Neural progenitor cell (in vitro differentiated cells): ENCODE measurements at regions not wholly inside any gene's neighbourhood (a gene's known extent, or its start where the extent isn't known, plus 50 kb on each side); places are given as distances from the start of the nearest gene placed in this dataset.
A peak's percentile ranks its signal among the peaks of the same experiment; 100 is the strongest.

Experiments used
- DNase-seq: peaks from one replicate; pipeline ENCODE4 v3.0.0-alpha.2; 2016; ENCODE audit warnings: low spot score
- H2AFZ ChIP-seq: fragments of 200-600 bp; sonication (generic); replicated peaks from 2 replicates; pipeline ENCODE4 v1.6.1; 2016; ENCODE audit warnings: antibody characterized with exemption
- H3F3A ChIP-seq: fragments of 200-600 bp; sonication (generic); 2 replicates; pipeline ENCODE4 v1.6.1; 2016; ENCODE audit warnings: antibody characterized with exemption, low read depth
- H3K27ac ChIP-seq: fragments of 200-600 bp; sonication (generic); 2 replicates; pipeline ENCODE4 v1.5.1; 2016; ENCODE audit warnings: mild to moderate bottlenecking
- H3K27me3 ChIP-seq: fragments of 200-600 bp; sonication (generic); 2 replicates; pipeline ENCODE4 v1.6.1; 2016; ENCODE audit warnings: mild to moderate bottlenecking, moderate library complexity
- H3K36me3 ChIP-seq: fragments of 200-600 bp; sonication (generic); 2 replicates; pipeline ENCODE4 v1.5.1; 2016
- H3K4me1 ChIP-seq: fragments of 200-600 bp; sonication (generic); 2 replicates; pipeline ENCODE4 v1.6.1; 2016; ENCODE audit warnings: mixed run types
- H3K4me2 ChIP-seq: fragments of 200-600 bp; sonication (generic); 2 replicates; pipeline ENCODE4 v1.6.1; 2016
- H3K4me3 ChIP-seq: fragments of 200-600 bp; sonication (generic); 2 replicates; pipeline ENCODE4 v1.5.1; 2016
- H3K79me2 ChIP-seq: fragments of 200-600 bp; sonication (generic); 2 replicates; pipeline ENCODE4 v1.6.1; 2016; ENCODE audit warnings: low read depth
- H3K9ac ChIP-seq: fragments of 200-600 bp; sonication (generic); 2 replicates; pipeline ENCODE4 v1.6.1; 2016
- H3K9me3 ChIP-seq: fragments of 200-600 bp; sonication (generic); 2 replicates; pipeline ENCODE4 v1.5.1; 2016; ENCODE audit warnings: low read depth
- H4K20me1 ChIP-seq: fragments of 200-600 bp; sonication (generic); 2 replicates; pipeline ENCODE4 v1.6.1; 2016; ENCODE audit warnings: low read depth
- H3K27ac Mint-ChIP-seq: 3 replicates; pipeline ENCODE4 v1.8.0; 2021; ENCODE audit warnings: mixed read lengths
- H3K27me3 Mint-ChIP-seq: 2 replicates; pipeline ENCODE4 v1.8.0; 2022; ENCODE audit warnings: low read depth, mild to moderate bottlenecking, inconsistent platforms, moderate library complexity, mixed read lengths; ENCODE audit not compliant: insufficient read depth
- H3K36me3 Mint-ChIP-seq: 3 replicates; pipeline ENCODE4 v1.8.0; 2021; ENCODE audit warnings: mixed read lengths
- H3K4me1 Mint-ChIP-seq: 3 replicates; pipeline ENCODE4 v1.8.0; 2021; ENCODE audit warnings: mixed read lengths
- H3K4me3 Mint-ChIP-seq: 3 replicates; pipeline ENCODE4 v1.8.0; 2021; ENCODE audit warnings: mild to moderate bottlenecking, moderate library complexity, mixed read lengths
- H3K9me3 Mint-ChIP-seq: 3 replicates; pipeline ENCODE4 v1.8.0; 2020; ENCODE audit warnings: mixed read lengths
- CTCF ChIP-seq: fragments of 200-600 bp; sonication (generic); IDR thresholded peaks from 2 replicates; pipeline ENCODE4 v1.5.1; 2017; ENCODE audit warnings: antibody characterized with exemption, mild to moderate bottlenecking
- EZH2 ChIP-seq: fragments of 200-600 bp; sonication (generic); IDR thresholded peaks from 2 replicates; pipeline ENCODE4 v1.6.1; 2017; ENCODE audit warnings: antibody characterized with exemption, mild to moderate bottlenecking, moderate library complexity
- EZH2phosphoT487 ChIP-seq: fragments of 200-600 bp; sonication (generic); IDR thresholded peaks from 2 replicates; pipeline ENCODE4 v1.6.1; 2017; ENCODE audit warnings: antibody characterized with exemption

DNA sequence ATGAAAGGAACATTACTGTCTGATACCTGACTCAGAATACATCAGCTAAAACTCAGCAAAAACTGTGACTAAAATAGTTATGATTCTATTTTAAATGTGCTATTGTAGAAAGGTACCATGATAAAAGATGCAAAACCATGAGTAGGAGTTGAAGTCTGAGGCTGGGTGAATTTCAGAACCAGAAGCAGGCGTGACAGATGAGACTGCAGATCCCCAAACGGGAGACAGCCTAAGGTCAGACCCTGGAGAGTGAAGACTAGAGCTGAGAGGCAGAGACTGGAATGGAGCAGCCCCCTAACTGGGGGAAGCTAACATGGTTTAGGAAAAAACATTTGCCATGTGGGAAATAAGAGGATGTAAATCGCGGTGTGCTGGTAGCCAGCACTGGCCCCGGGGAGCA lies 275.8 kb downstream of the POM121L12 start:
- H3K4me3 Mint-ChIP-seq, result no peak overlapping the region
- H4K20me1 ChIP-seq, result no peaks in the 10 kb centered on the region
- H3K9me3 ChIP-seq, result no peaks in the 10 kb centered on the region
- H3K4me1 ChIP-seq, result no peaks in the 10 kb centered on the region
- H3K4me1 Mint-ChIP-seq, result no peaks in the 10 kb centered on the region
- H3K27me3 ChIP-seq, result no peaks in the 10 kb centered on the region
- H3K9me3 Mint-ChIP-seq, result no peaks in the 10 kb centered on the region
- peak overlapping the region; percentile 11 for H2AFZ ChIP-seq
- peak overlapping the region; percentile 38 for H3K27ac Mint-ChIP-seq
- no peak for TF ChIP-seq CTCF
- no peaks in the 10 kb centered on the region for H3K36me3 Mint-ChIP-seq
- H3K36me3 ChIP-seq, result no peaks in the 10 kb centered on the region
- H3F3A ChIP-seq, result no peaks in the 10 kb centered on the region
- no peak overlapping the region for H3K4me3 ChIP-seq
- no peak overlapping the region for H3K9ac ChIP-seq
- no peaks in the 10 kb centered on the region for H3K79me2 ChIP-seq
- H3K27me3 Mint-ChIP-seq, result no peaks in the 10 kb centered on the region
- no peak overlapping the region for H3K27ac ChIP-seq
- H3K4me2 ChIP-seq, result no peak overlapping the region
- no peak for DNase-seq

DNA sequence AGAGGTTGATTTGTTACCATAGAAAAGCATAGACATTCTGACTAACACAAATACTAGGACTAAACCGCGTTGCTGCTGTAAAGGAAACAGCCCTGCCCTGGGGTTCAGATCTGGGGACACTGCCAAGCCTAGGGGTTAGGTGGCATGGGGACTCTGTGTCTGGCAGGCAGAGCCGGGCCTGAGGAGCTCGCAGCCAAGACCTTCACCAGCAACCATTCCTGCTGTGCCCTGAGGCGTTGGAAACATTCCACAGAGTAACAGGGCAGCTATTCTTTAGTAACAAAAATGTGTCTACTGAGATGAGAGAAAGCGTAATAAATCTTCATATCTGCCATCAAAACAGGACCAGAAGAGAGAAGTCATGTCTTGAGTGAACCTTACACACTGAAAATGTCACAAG lies 280.5 kb downstream of the POM121L12 start:
- no peaks in the 10 kb centered on the region for H3K27me3 ChIP-seq
- H3F3A ChIP-seq, result no peaks in the 10 kb centered on the region
- no peak overlapping the region for H3K27ac ChIP-seq
- Mint-ChIP-seq H3K27me3 (no peaks in the 10 kb centered on the region), H3K27ac (no peak overlapping the region), H3K36me3 (no peaks in the 10 kb centered on the region), H3K4me1 (peaks cover 3% of the 10 kb centered on the region), H3K9me3 (no peaks in the 10 kb centered on the region), H3K4me3 (no peak overlapping the region)
- no peak overlapping the region for H3K9ac ChIP-seq
- H3K4me2 ChIP-seq, result no peak overlapping the region
- peaks cover 5% of the 10 kb centered on the region for H3K36me3 ChIP-seq
- no peak for DNase-seq
- H3K4me3 ChIP-seq, result no peak overlapping the region
- H3K9me3 ChIP-seq, result no peaks in the 10 kb centered on the region
- H2AFZ ChIP-seq, result peak overlapping the region; percentile 65
- TF ChIP-seq CTCF, result no peak
- no peak for TF ChIP-seq EZH2phosphoT487
- TF ChIP-seq EZH2, result no peak
- H3K79me2 ChIP-seq, result no peaks in the 10 kb centered on the region
- no peaks in the 10 kb centered on the region for H4K20me1 ChIP-seq
- H3K4me1 ChIP-seq, result no peaks in the 10 kb centered on the region

- Histone ChIP-seq H3K9ac (no peak overlapping the region), H3K4me3 (no peak overlapping the region), H3K79me2 (no peaks in the 10 kb centered on the region), H3K36me3 (peaks cover 5% of the 10 kb centered on the region), H3K27ac (no peak overlapping the region), H3K9me3 (no peaks in the 10 kb centered on the region), H3F3A (no peaks in the 10 kb centered on the region), H3K27me3 (no peaks in the 10 kb centered on the region), H4K20me1 (no peaks in the 10 kb centered on the region), H2AFZ (no peak overlapping the region), H3K4me2 (no peak overlapping the region), H3K4me1 (no peaks in the 10 kb centered on the region)
- H3K27ac Mint-ChIP-seq, result no peak overlapping the region
- H3K36me3 Mint-ChIP-seq, result no peaks in the 10 kb centered on the region
- H3K27me3 Mint-ChIP-seq, result no peaks in the 10 kb centered on the region
- no peak for DNase-seq
- TF ChIP-seq EZH2phosphoT487 (no peak), EZH2 (no peak), CTCF (no peak)
- H3K9me3 Mint-ChIP-seq, result peaks cover 2% of the 10 kb centered on the region
- H3K4me1 Mint-ChIP-seq, result peaks cover 3% of the 10 kb centered on the region
- no peak overlapping the region for H3K4me3 Mint-ChIP-seq
Observed at GRCh38 chr7:53318566-53318965, 283.1 kb downstream of the POM121L12 start.

- no peak overlapping the region for H3K9ac ChIP-seq
- H3K36me3 Mint-ChIP-seq, result no peaks in the 10 kb centered on the region
- H3F3A ChIP-seq, result peaks cover 7% of the 10 kb centered on the region
- TF ChIP-seq CTCF, result no peak
- TF ChIP-seq EZH2phosphoT487, result no peak
- TF ChIP-seq EZH2, result no peak
- peaks cover 15% of the 10 kb centered on the region for H3K4me1 ChIP-seq
- no peaks in the 10 kb centered on the region for H3K36me3 ChIP-seq
- no peak overlapping the region for H3K27ac ChIP-seq
- peaks cover 10% of the 10 kb centered on the region for H3K9me3 Mint-ChIP-seq
- DNase-seq, result no peak
- H3K9me3 ChIP-seq, result no peaks in the 10 kb centered on the region
- no peaks in the 10 kb centered on the region for H3K27me3 ChIP-seq
- H3K4me3 Mint-ChIP-seq, result no peak overlapping the region
- H4K20me1 ChIP-seq, result no peaks in the 10 kb centered on the region
- H3K4me2 ChIP-seq, result no peak overlapping the region
- peaks cover 5% of the 10 kb centered on the region for H3K4me1 Mint-ChIP-seq
- H3K79me2 ChIP-seq, result no peaks in the 10 kb centered on the region
- H3K4me3 ChIP-seq, result no peak overlapping the region
- peaks cover 2% of the 10 kb centered on the region for H3K27me3 Mint-ChIP-seq
- H2AFZ ChIP-seq, result no peak overlapping the region
- no peak overlapping the region for H3K27ac Mint-ChIP-seq
Observed at GRCh38 chr7:53325061-53325460, 289.6 kb downstream of the POM121L12 start.
